ENCODE measurements at regions not wholly inside any gene's neighbourhood (a gene's known extent, or its start where the extent isn't known, plus 50 kb on each side); places are given as distances from the start of the nearest gene placed in this dataset.
"Not testable (repeated sequence)": the region's sequence is repeated elsewhere in the genome, so short reads cannot be mapped to it uniquely, and the experiment has no call there.

GRCh38 chr9:88289532-88289931 is 98.7 kb upstream of the SPIN1 start:
- intact Hi-C loops (cut with micrococcal nuclease), result no loop called here

GRCh38 chr9:88287972-88288371 is 100.3 kb upstream of the SPIN1 start:
- intact Hi-C loops (cut with micrococcal nuclease), result no loop called here

DNA sequence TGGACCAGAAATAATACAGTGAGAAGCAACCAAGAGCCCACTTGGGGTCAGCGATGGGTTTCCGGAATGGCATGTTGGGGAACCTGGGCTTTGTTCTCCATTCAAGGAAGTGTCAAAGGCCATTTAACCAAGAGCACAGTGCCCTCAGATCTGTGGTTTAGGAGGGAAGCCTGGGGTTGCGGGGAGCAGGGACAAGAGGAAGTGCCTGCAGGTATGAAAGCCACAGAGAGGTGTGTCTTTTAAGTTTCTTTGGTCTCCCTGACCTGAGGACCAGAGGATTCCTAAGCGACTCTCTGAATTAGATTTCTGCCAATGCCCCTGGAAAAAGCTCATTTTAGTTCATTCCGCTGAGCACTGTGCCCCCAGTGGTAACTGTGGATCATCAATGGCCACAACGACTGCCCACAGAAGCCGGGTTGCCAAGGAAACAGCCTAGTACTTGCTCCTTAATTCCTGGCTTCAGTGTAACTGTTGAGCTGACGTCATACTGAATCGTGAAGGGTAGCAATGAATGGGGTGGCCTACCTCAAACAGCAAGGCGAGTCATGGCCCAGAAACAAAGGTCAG is 107.3 kb upstream of the SPIN1 start:
- intact Hi-C loops (cut with micrococcal nuclease), result loop anchor here (2.0 kb wide), 1 partner anchor 24 kb away; no protein-coding TSS in a partner anchor

DNA sequence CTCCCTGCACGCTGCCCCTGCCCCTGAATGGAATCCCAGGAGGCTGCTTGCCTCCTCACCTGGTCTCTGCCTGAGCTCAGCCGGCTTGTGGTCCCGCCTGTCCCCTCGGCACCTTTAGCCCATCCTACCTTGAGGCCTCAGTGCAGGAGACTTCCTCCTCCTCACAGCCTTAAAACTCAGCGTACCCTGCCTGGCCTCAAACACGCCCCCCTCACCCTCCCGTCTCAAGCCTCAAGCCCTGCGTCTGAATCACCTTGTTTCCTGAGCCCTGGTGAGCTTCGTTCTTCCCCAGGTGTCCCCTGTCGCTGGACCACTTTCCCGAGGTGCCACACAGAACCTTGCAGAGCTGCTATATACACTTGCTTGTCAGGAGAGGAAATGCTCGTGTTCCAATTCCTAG is 110.2 kb upstream of the SPIN1 start:
- intact Hi-C loops (cut with micrococcal nuclease), result no loop called here

DNA sequence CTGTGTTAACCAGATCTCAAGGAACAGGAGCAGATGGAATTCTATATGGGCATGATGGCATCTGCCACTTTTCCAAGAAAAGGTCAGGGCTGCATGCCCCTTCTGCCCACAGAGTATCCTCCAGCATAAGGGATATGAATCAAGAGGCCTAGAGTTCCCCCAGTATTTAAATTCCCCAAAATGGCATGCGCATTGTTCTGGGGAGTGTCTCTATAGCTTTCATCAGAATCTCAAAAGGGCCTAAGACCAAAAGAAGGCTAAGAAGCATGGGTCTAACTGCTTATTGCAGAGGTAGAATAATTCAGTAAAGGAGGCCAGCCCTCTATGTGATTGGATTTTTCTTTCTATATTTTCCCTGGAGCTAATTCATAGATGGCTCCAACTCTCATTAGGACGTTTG is 114.2 kb upstream of the SPIN1 start:
- intact Hi-C loops (cut with micrococcal nuclease), result no loop called here

DNA sequence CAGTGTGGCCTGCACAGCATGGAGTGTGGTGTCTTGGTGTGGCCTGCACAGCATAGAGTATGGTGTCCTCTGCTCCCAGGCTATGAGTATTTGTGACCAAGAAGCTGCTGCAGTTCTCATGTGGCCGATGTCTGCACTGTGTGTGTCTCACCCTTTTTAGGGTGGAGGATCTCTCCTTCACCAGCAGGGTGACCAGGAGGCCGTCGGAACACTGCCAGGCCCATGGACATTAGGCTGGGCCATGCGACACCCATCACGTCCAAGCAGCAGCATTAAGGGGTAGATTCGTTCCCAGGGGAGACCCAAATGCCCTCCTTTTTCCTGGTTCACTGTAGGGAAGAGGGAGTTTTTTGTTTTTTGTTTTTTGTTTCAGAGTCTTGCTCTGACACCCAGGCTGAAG is 115.3 kb upstream of the SPIN1 start:
- intact Hi-C loops (cut with micrococcal nuclease), result no loop called here

GRCh38 chr9:88270413-88270812 is 117.8 kb upstream of the SPIN1 start:
- intact Hi-C loops (cut with micrococcal nuclease), result no loop called here

- intact Hi-C loops (cut with micrococcal nuclease), result no loop called here
These were observed 119.4 kb upstream of the SPIN1 start for GRCh38 chr9:88268886-88269285.

GRCh38 chr9:88267283-88267682 is 121.0 kb upstream of the SPIN1 start:
- intact Hi-C loops (cut with micrococcal nuclease), result no loop called here

GRCh38 chr9:88266416-88266815 is 121.8 kb upstream of the SPIN1 start:
- intact Hi-C loops (cut with micrococcal nuclease), result no loop called here

DNA sequence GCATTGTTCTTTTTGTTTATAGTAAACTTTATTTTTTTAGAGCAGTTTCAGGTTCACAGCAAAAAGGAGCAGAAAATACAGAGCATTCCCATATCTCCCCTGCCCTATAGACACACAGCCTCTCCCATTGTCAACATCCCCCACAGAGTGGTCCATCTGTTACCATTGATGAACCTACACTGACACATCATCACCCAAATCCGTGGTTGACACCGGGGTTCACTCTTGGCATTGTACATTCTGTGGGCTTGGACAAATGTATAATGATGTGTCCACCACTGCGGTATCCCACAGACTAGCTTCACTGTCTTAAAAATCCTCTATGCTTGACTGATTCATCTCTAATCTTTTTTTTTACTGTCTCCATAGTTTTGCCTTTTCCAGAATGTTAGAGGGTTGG is 120.7 kb upstream of the SPATA31C2 start:
- intact Hi-C loops (cut with micrococcal nuclease), result no loop called here

DNA sequence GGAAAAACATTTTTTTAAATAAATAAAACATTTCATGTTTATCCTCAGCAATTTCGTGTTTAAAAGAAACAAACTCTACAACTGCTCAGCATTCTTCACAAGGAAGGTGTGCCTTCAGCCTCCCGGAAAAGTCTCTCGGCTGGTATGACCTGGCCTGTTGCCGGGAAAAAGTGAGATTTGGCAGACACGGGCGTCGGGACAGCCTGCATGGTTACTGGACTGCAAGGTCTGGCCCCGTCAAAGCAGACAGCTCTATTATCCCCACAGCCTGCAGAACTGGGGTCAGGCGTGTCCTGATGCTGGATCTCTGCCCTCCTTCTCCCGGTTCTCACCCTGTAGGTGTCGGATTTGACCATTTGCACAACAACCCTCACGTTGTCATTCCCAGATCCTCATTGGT is 120.3 kb upstream of the SPATA31C2 start:
- intact Hi-C loops (cut with micrococcal nuclease), result no loop called here

DNA sequence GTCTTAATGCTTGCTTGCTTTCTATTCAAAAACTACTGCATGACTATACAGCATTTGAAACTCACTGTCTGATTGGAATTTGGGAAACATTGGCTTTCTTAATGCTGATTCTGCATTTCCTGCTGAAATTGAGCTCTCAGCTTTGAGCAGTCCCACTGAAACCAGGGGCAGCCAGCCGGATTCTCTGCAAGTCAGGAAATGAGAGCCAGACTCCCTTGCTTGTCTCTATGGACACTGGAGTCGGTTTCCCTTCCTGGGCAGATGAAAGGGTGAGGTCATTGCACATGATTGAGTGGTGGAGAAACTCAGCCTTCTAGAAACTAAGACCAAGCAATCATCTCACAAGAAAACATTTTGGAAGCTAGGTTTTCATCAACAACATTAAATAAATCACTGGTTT is 119.7 kb upstream of the SPATA31C2 start:
- intact Hi-C loops (cut with micrococcal nuclease), result no loop called here

GRCh38 chr9:88256216-88256615 is 117.9 kb upstream of the SPATA31C2 start:
- intact Hi-C loops (cut with micrococcal nuclease), result no loop called here

- intact Hi-C loops (cut with micrococcal nuclease), result not testable (repeated sequence)
These were observed 117.5 kb upstream of the SPATA31C2 start for GRCh38 chr9:88255806-88256205.

- intact Hi-C loops (cut with micrococcal nuclease), result no loop called here
These were observed 113.6 kb upstream of the SPATA31C2 start for GRCh38 chr9:88251903-88252302.

GRCh38 chr9:88243736-88244135 is 105.5 kb upstream of the SPATA31C2 start:
- intact Hi-C loops (cut with micrococcal nuclease), result no loop called here

GRCh38 chr9:88242879-88243278 is 104.6 kb upstream of the SPATA31C2 start:
- intact Hi-C loops (cut with micrococcal nuclease), result no loop called here

DNA sequence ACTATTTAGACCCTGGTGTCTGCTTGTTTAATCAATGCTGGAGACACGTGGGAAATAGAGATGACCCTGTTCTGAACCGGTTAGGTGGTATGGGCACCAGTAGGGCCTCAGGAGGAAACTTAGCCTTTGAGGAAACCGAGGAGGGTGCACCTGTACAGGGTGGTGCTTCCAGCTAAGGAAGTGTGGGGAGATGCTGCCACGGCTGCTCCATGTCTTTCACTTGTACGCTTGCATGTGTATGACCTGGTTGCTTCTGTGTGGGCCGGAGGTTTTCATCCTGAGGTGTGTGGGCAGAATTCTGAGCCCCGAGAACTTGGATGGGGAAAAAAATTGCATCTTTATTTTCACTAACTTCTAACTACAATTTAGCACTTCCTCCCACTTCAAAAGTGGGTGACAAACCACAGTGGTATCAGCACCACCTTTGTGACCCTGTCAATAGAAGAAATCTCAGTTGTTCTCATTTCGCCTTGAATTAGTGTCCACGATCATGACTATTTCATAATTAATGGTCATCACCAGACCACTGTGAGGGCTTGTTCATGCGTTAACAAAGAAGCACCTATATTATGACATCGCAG is 99.8 kb upstream of the SPATA31C2 start:
- intact Hi-C loops (cut with micrococcal nuclease), result no loop called here

DNA sequence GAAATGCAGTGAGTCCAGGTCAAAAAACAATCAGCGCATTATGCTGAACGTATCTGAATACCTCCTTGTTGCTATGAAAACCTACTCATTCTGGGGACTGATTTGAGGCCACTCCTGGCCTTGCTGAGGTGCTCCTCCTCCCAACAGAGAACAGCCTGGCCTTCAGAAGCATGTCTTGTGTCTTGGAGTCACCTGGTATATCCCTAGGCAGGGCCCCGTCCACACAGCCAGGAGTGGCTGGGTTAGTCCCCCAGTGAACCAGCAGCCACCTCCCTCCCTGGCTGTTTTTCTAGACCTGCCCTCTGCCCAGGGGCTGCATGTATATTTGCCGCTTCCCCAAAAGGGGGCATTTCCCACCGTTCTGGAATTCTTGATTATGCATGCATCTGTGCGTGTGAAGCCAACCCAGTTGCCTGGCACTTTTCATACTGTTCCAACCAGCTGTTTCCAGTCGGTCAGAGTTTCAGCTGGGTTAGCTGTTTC is 99.2 kb upstream of the SPATA31C2 start:
- intact Hi-C loops (cut with micrococcal nuclease), result no loop called here

GRCh38 chr9:88236511-88237478 is 98.5 kb upstream of the SPATA31C2 start:
- intact Hi-C loops (cut with micrococcal nuclease), result no loop called here

GRCh38 chr9:88235615-88236014 is 97.3 kb upstream of the SPATA31C2 start:
- intact Hi-C loops (cut with micrococcal nuclease), result no loop called here

All from T-helper 1 cell treated with Interleukin-12 subunit alpha and Interleukin-12 subunit beta and Interleukin-4 antibody, amounts not matched to agents 30 ng/mL and 1 ng/mL, for 36 hours (primary cell).